Stimulated activated CD8-positive, alpha-beta memory T cell treated with anti-CD3 and anti-CD28 coated beads, Interleukin-15, amount 100 ng/mL, for 24 hours (primary cell): ENCODE measurements at regions not wholly inside any gene's neighbourhood (a gene's known extent, or its start where the extent isn't known, plus 50 kb on each side); places are given as distances from the start of the nearest gene placed in this dataset.

ENCODE experiments used
- DNase-seq: peaks from one replicate; pipeline ENCODE4 v3.0.0-alpha.2; 2020; ENCODE audit warnings: low read depth

- no peak for DNase-seq
These were observed 66.9 kb upstream of the C15orf39 start for GRCh38 chr15:75134748-75135147.

GRCh38 chr15:75136118-75136517 is 65.6 kb upstream of the C15orf39 start:
- DNase-seq, result no peak

- no peak for DNase-seq
These were observed 64.9 kb upstream of the C15orf39 start for GRCh38 chr15:75136758-75137157.

GRCh38 chr15:75138016-75138999 is 63.4 kb upstream of the C15orf39 start:
- no peak for DNase-seq

GRCh38 chr15:75140080-75140879 is 61.4 kb upstream of the C15orf39 start:
- DNase-seq, result no peak

GRCh38 chr15:75142499-75142898 is 59.2 kb upstream of the C15orf39 start:
- no peak for DNase-seq

- no peak for DNase-seq
These were observed 57.8 kb upstream of the C15orf39 start for GRCh38 chr15:75143738-75144334.

- no peak for DNase-seq
These were observed 56.4 kb upstream of the C15orf39 start for GRCh38 chr15:75145027-75145841.

- no peak for DNase-seq
These were observed 53.4 kb upstream of the C15orf39 start for GRCh38 chr15:75148280-75148679.

GRCh38 chr15:75149867-75150709 is 51.6 kb upstream of the C15orf39 start:
- no peak for DNase-seq

- no peak for DNase-seq
These were observed 50.2 kb upstream of the C15orf39 start for GRCh38 chr15:75151214-75152128.
